Naive thymus-derived CD4-positive, alpha-beta T cell (primary cell): ENCODE measurements at regions not wholly inside any gene's neighbourhood (a gene's known extent, or its start where the extent isn't known, plus 50 kb on each side); places are given as distances from the start of the nearest gene placed in this dataset.

Experiments used
- ATAC-seq: fragments of 150-1000 bp; cut with Tn5 transposase; 2 replicates; pipeline ENCODE4 v1.10.0; 2021; ENCODE audit warnings: mild to moderate bottlenecking, moderate library complexity
- CTCF ChIA-PET: fragments of 350-600 bp; sonication (Branson Sonifier 250); formaldehyde crosslinking; loops from one replicate; lab custom pipeline; 2021; ENCODE audit warnings: antibody characterized with exemption; lab: Charles Lee
- POLR2A ChIA-PET: fragments of 350-600 bp; sonication (Branson Sonifier 250); formaldehyde crosslinking; loops from one replicate; lab custom pipeline; 2021; ENCODE audit warnings: antibody characterized with exemption, inconsistent platforms; lab: Charles Lee
- DNase-seq, 9 donors: peaks; one replicate each; pipeline versions ENCODE4 v3.0.0 to v3.0.0-alpha.2; 2020 to 2022; ENCODE audit warnings: mixed read lengths in 1 of 9
- H3K27ac ChIP-seq: one replicate; pipeline ENCODE4 v1.7.0; 2013; ENCODE audit warnings: mild to moderate bottlenecking, low read depth, low read length, moderate library complexity
- H3K27me3 ChIP-seq, 2 donors: one replicate each; pipeline ENCODE4 v1.7.0; 2013; ENCODE audit warnings: low read length in 2 of 2, mild to moderate bottlenecking in 2 of 2, moderate library complexity in 2 of 2; ENCODE audit not compliant: control insufficient read depth in 2 of 2, insufficient read depth in 2 of 2
- H3K36me3 ChIP-seq, 3 experiments: 1 replicate in 2 of 3; 2 replicates in 1 of 3; pipeline ENCODE4 v1.7.0; 2013; ENCODE audit warnings: low read length in 3 of 3, mild to moderate bottlenecking in 3 of 3, moderate library complexity in 1 of 3; ENCODE audit not compliant: insufficient read depth in 3 of 3, control insufficient read depth in 2 of 3
- H3K4me1 ChIP-seq, 2 donors: one replicate each; pipeline ENCODE4 v1.7.0; 2013; ENCODE audit warnings: low read length in 2 of 2, mild to moderate bottlenecking in 2 of 2, moderate library complexity in 1 of 2; ENCODE audit not compliant: control insufficient read depth in 2 of 2, insufficient read depth in 2 of 2
- H3K4me3 ChIP-seq: 2 replicates; pipeline ENCODE4 v1.7.0; 2013; ENCODE audit warnings: mild to moderate bottlenecking, low read length
- H3K9me3 ChIP-seq, 3 experiments: 1 replicate in 2 of 3; 2 replicates in 1 of 3; pipeline ENCODE4 v1.7.0; 2013; ENCODE audit warnings: low read length in 3 of 3; ENCODE audit not compliant: control insufficient read depth in 2 of 3
- H3K27ac Mint-ChIP-seq, 9 donors: one replicate each; pipeline ENCODE4 v1.8.0; 2020 to 2022; ENCODE audit warnings: mixed read lengths in 9 of 9, mild to moderate bottlenecking in 8 of 9, moderate library complexity in 5 of 9, inconsistent platforms in 2 of 9
- H3K27me3 Mint-ChIP-seq, 5 donors: one replicate each; pipeline ENCODE4 v1.8.0; 2021 to 2022; ENCODE audit warnings: mixed read lengths in 5 of 5, mild to moderate bottlenecking in 1 of 5
- H3K36me3 Mint-ChIP-seq, 5 donors: one replicate each; pipeline ENCODE4 v1.8.0; 2020 to 2022; ENCODE audit warnings: mixed read lengths in 5 of 5, mild to moderate bottlenecking in 3 of 5, inconsistent platforms in 1 of 5
- H3K4me1 Mint-ChIP-seq, 7 donors: one replicate each; pipeline ENCODE4 v1.8.0; 2020 to 2022; ENCODE audit warnings: mixed read lengths in 7 of 7, mild to moderate bottlenecking in 3 of 7, inconsistent platforms in 1 of 7
- H3K4me3 Mint-ChIP-seq, 10 donors: one replicate each; pipeline ENCODE4 v1.8.0; 2020 to 2022; ENCODE audit warnings: mild to moderate bottlenecking in 10 of 10, mixed read lengths in 10 of 10, moderate library complexity in 6 of 10, inconsistent platforms in 2 of 10
- H3K9me3 Mint-ChIP-seq, 11 donors: one replicate each; pipeline ENCODE4 v1.8.0; 2020 to 2022; ENCODE audit warnings: mixed read lengths in 11 of 11, mild to moderate bottlenecking in 4 of 11, inconsistent platforms in 1 of 11, moderate library complexity in 1 of 11
- intact Hi-C, 2 donors: fragments of 100-400 bp; cut with micrococcal nuclease; formaldehyde crosslinking; loops; one replicate each; pipeline ENCODE4 v1.15.1; 2023

DNA sequence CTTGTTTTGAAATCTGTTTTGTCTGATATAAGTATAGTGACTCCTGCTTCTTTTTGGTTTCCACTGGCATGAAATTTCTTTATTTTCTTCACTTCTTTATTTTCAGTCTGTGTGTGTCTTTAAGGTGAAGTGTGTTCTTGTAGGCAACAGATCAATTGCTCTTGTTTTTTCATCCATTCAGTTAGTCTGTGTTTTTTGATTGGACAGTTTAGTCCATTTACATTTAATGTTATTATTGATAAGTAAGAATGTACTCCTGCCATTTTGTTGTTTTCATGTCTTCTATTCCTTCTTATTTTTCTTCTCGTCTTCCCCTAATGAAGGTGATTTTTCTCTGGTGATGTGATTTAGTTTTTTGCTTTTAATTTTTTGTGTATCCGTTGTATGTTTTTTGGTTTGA, 487.7 kb upstream of the PBX1 start:
- H3K27ac Mint-ChIP-seq: no peak overlapping the region
- H3K9me3 ChIP-seq: no peaks in the 10 kb centered on the region
- H3K4me3 ChIP-seq: no peak overlapping the region
- H3K4me1 ChIP-seq: no peaks in the 10 kb centered on the region
- no peak overlapping the region for H3K4me3 Mint-ChIP-seq
- CTCF ChIA-PET: no interaction called here
- peaks cover 7 to 66% (median 24%) of the 10 kb centered on the region in 11 donors for H3K9me3 Mint-ChIP-seq
- POLR2A ChIA-PET: no interaction called here
- H3K27ac ChIP-seq: no peak overlapping the region
- H3K27me3 Mint-ChIP-seq: no peaks in the 10 kb centered on the region
- H3K4me1 Mint-ChIP-seq: no peaks in the 10 kb centered on the region
- DNase-seq: no peak
- H3K36me3 ChIP-seq: no peaks in the 10 kb centered on the region
- intact Hi-C loops: no loop called here
- no peak for ATAC-seq
- peaks cover 0 to 11% (median 0%) of the 10 kb centered on the region in 5 donors for H3K36me3 Mint-ChIP-seq
- no peaks in the 10 kb centered on the region for H3K27me3 ChIP-seq

GRCh38 chr1:164086832-164087231, 472.2 kb upstream of the PBX1 start:
- no peaks in the 10 kb centered on the region for H3K9me3 ChIP-seq
- no peak overlapping the region for H3K27ac ChIP-seq
- Mint-ChIP-seq H3K27ac (no peak overlapping the region), H3K4me3 (no peak overlapping the region), H3K36me3 (no peaks in the 10 kb centered on the region), H3K27me3 (no peaks in the 10 kb centered on the region), H3K4me1 (no peaks in the 10 kb centered on the region), H3K9me3 (peaks cover 0 to 43% (median 7%) of the 10 kb centered on the region in 11 donors)
- ChIA-PET CTCF (no interaction called here), POLR2A (no interaction called here)
- no peak overlapping the region for H3K4me3 ChIP-seq
- intact Hi-C loops: no loop called here
- H3K36me3 ChIP-seq: no peaks in the 10 kb centered on the region
- DNase-seq (no peak), ATAC-seq (no peak)
- no peaks in the 10 kb centered on the region for H3K4me1 ChIP-seq
- H3K27me3 ChIP-seq: no peaks in the 10 kb centered on the region

DNA sequence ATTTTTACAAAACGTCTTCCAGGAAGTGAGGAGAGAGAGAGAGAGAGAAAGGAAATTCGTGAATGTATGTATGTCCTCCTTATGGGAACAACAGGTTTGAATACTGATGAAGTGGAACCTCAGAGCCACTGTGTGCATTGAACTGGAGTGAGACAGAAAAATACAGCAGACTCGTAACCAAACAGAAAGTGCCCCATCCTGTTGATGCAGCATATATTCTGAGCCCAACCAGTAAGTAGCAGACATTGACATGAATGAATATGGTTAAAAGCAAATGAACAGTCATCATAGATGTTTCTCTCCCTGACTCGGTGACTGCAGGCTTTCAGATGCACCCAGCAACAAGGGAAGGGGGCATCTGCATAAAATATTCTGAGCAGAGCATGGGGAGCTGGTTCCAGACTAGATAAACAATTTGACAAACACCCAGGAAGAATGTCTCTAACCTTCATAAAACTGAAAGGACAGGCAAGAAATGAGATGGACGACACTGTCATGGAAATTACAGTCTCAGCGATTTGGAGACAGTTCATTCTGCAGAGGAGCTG, 471.0 kb upstream of the PBX1 start:
- Mint-ChIP-seq H3K4me1 (no peaks in the 10 kb centered on the region), H3K36me3 (no peaks in the 10 kb centered on the region), H3K9me3 (peaks cover 0 to 48% (median 7%) of the 10 kb centered on the region in 11 donors), H3K27me3 (no peaks in the 10 kb centered on the region), H3K27ac (no peak overlapping the region), H3K4me3 (no peak overlapping the region)
- intact Hi-C loops: no loop called here
- ATAC-seq (no peak), DNase-seq (no peak)
- Histone ChIP-seq H3K27me3 (no peaks in the 10 kb centered on the region), H3K9me3 (no peaks in the 10 kb centered on the region), H3K4me1 (no peaks in the 10 kb centered on the region), H3K27ac (no peak overlapping the region), H3K4me3 (no peak overlapping the region), H3K36me3 (no peaks in the 10 kb centered on the region)
- ChIA-PET CTCF (no interaction called here), POLR2A (no interaction called here)

DNA sequence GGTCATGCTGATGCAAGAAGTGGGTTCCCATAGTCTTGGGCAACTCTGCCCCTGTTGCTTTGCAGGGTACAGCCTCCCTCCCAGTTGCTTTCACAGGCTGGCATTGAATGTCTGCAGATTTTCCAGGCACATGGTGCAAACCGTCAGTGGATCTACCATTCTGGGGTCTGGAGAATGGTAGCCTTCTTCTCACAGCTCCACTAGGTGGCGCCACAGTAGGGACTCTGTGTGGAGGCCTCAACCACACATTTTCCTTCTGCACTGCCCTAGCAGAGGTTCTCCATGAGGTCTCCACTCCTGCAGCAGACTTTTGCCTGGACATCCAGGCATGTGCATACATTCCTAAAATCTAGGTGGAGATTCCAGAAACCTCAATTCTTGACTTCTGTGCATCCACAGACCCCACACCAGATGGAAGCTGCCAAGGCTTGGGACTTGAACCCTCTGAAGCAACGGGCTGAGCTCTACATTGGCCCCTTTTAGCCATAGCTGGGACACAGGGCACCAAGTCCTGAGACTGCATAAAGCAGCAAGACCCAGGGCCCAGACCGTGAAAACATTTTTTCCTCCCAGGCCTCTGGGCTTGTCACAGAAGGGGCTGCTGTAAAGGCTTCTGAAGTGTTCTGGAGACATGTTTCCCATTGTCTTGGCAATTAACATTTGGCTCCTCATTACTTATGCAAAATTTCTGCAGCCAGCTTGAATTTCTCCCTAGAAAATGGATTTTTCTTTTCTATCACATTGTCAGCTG, 466.2 kb upstream of the PBX1 start:
- no peak overlapping the region for H3K27ac Mint-ChIP-seq
- H3K4me3 Mint-ChIP-seq: no peak overlapping the region
- no peaks in the 10 kb centered on the region for H3K9me3 ChIP-seq
- no peaks in the 10 kb centered on the region for H3K36me3 Mint-ChIP-seq
- POLR2A ChIA-PET: no interaction called here
- no peak overlapping the region for H3K27ac ChIP-seq
- H3K4me1 Mint-ChIP-seq: no peaks in the 10 kb centered on the region
- peaks cover 3 to 42% (median 11%) of the 10 kb centered on the region in 11 donors for H3K9me3 Mint-ChIP-seq
- H3K4me1 ChIP-seq: no peaks in the 10 kb centered on the region
- no peak for ATAC-seq
- CTCF ChIA-PET: no interaction called here
- intact Hi-C loops: loop anchor here in 1 of 2 donors (5.0 kb wide), 1 partner anchor 695 kb away; no protein-coding TSS in a partner anchor
- H3K4me3 ChIP-seq: no peak overlapping the region
- DNase-seq: no peak
- H3K27me3 Mint-ChIP-seq: no peaks in the 10 kb centered on the region
- no peaks in the 10 kb centered on the region for H3K27me3 ChIP-seq
- H3K36me3 ChIP-seq: no peaks in the 10 kb centered on the region

DNA sequence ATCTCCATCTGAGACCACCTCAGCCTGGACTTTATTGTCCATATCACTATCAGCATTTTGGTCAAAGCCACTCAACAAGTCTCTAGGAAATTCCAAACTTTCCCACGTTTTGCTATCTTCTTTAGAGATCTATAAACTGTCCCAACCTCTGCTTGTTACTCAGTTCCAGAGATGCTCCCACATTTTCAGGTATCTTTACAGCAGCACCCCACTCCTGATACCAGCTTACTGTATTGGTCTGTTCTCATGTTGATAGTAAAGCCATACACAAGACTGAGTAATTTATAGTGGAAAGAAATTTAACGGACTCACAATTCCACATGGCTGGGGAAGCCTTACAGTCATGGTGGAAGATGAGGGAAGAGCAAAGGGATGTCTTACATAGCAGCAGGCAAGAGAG, 465.4 kb upstream of the PBX1 start:
- no peak overlapping the region for H3K27ac ChIP-seq
- no peaks in the 10 kb centered on the region for H3K27me3 ChIP-seq
- POLR2A ChIA-PET: no interaction called here
- no peaks in the 10 kb centered on the region for H3K4me1 ChIP-seq
- Mint-ChIP-seq H3K4me3 (no peak overlapping the region), H3K9me3 (peaks cover 3 to 37% (median 9%) of the 10 kb centered on the region in 11 donors), H3K27me3 (no peaks in the 10 kb centered on the region), H3K27ac (no peak overlapping the region), H3K36me3 (no peaks in the 10 kb centered on the region), H3K4me1 (no peaks in the 10 kb centered on the region)
- H3K9me3 ChIP-seq: no peaks in the 10 kb centered on the region
- no peak overlapping the region for H3K4me3 ChIP-seq
- no peak for DNase-seq
- intact Hi-C loops: loop anchor here in 1 of 2 donors (5.0 kb wide), 1 partner anchor 694 kb away; no protein-coding TSS in a partner anchor
- CTCF ChIA-PET: no interaction called here
- no peak for ATAC-seq
- H3K36me3 ChIP-seq: no peaks in the 10 kb centered on the region

GRCh38 chr1:164101802-164102201, 457.2 kb upstream of the PBX1 start:
- Histone ChIP-seq H3K36me3 (no peaks in the 10 kb centered on the region), H3K9me3 (no peaks in the 10 kb centered on the region), H3K27me3 (no peaks in the 10 kb centered on the region), H3K27ac (no peak overlapping the region), H3K4me1 (no peaks in the 10 kb centered on the region), H3K4me3 (no peak overlapping the region)
- Mint-ChIP-seq H3K4me3 (no peak overlapping the region), H3K36me3 (no peaks in the 10 kb centered on the region), H3K27ac (no peak overlapping the region), H3K27me3 (no peaks in the 10 kb centered on the region), H3K9me3 (peaks cover 0 to 7% (median 1%) of the 10 kb centered on the region in 11 donors), H3K4me1 (no peaks in the 10 kb centered on the region)
- DNase-seq: no peak
- ATAC-seq: no peak
- intact Hi-C loops: no loop called here
- ChIA-PET CTCF (no interaction called here), POLR2A (no interaction called here)

- H3K4me3 ChIP-seq: no peak overlapping the region
- no peaks in the 10 kb centered on the region for H3K36me3 ChIP-seq
- no peaks in the 10 kb centered on the region for H3K4me1 ChIP-seq
- no peak overlapping the region for H3K4me3 Mint-ChIP-seq
- DNase-seq: no peak
- no peaks in the 10 kb centered on the region for H3K9me3 ChIP-seq
- H3K27ac Mint-ChIP-seq: no peak overlapping the region
- H3K27ac ChIP-seq: no peak overlapping the region
- CTCF ChIA-PET: no interaction called here
- H3K9me3 Mint-ChIP-seq: peaks cover 0 to 27% (median 5%) of the 10 kb centered on the region in 11 donors
- H3K36me3 Mint-ChIP-seq: peaks cover 0 to 3% (median 0%) of the 10 kb centered on the region in 5 donors
- no peaks in the 10 kb centered on the region for H3K4me1 Mint-ChIP-seq
- POLR2A ChIA-PET: no interaction called here
- no peaks in the 10 kb centered on the region for H3K27me3 ChIP-seq
- intact Hi-C loops: no loop called here
- no peak for ATAC-seq
- H3K27me3 Mint-ChIP-seq: no peaks in the 10 kb centered on the region
Observed at GRCh38 chr1:164131949-164132348, 427.0 kb upstream of the PBX1 start.
